HepG2 (cell line): ENCODE measurements at regions not wholly inside any gene's neighbourhood (a gene's known extent, or its start where the extent isn't known, plus 50 kb on each side); places are given as distances from the start of the nearest gene placed in this dataset.

Experiments
- ATAC-seq: fragments of 200-7000 bp; cut with Tn5 transposase; 3 replicates; pipeline ENCODE4 v1.9.1; 2020; ENCODE audit warnings: mild to moderate bottlenecking, moderate library complexity
- BruUV-seq: library from RNA; stranded (reverse); fragments of 400-500 nt; replicated peaks from 2 replicates; lab custom pipeline; 2021; lab: Mats Ljungman, UMichigan
- CTCF ChIA-PET: fragments of 300-600 bp; formaldehyde crosslinking; extraction: SDS; loops from one replicate; lab custom pipeline; 2021; ENCODE audit warnings: low total read pairs, inconsistent platforms, low intra/inter-chr PET ratio; lab: Yijun Ruan, JAX
- POLR2A ChIA-PET: fragments of 350-600 bp; sonication (Branson Sonifier 250); formaldehyde crosslinking; loops from one replicate; lab custom pipeline; 2020; ENCODE audit warnings: antibody characterized with exemption, inconsistent platforms; lab: Yijun Ruan, JAX
- DNase-seq: peaks from one replicate; pipeline ENCODE4 v3.0.0-alpha.2; 2015; ENCODE audit warnings: low spot score
- FAIRE-seq: peaks from 3 replicates; lab custom pipeline; 2011; peaks lifted over from hg19 to GRCh38; lab: Jason Lieb, UNC
- H2AFZ ChIP-seq: one replicate; pipeline ENCODE4 v1.6.1; 2011; ENCODE audit warnings: low read length, inconsistent platforms
- H3K27ac ChIP-seq: fragments of 300-600 bp; 3 replicates; pipeline ENCODE4 v1.8.0; 2011; ENCODE audit warnings: mixed run types, mild to moderate bottlenecking, mixed read lengths, low read length, inconsistent platforms; ENCODE audit not compliant: insufficient read depth; ENCODE audit errors: extremely low read length
- H3K27me3 ChIP-seq, 2 experiments: fragments of 200-600 bp in 1 of 2; 2 replicates in 1 of 2; 3 replicates in 1 of 2; pipeline versions ENCODE4 v1.6.0 to v1.8.0; 2011; ENCODE audit warnings: low read length in 2 of 2, mild to moderate bottlenecking in 2 of 2, moderate library complexity in 2 of 2, inconsistent platforms in 1 of 2; ENCODE audit not compliant: insufficient read depth in 2 of 2, control insufficient read depth in 1 of 2
- H3K36me3 ChIP-seq, 2 experiments: fragments of 200-600 bp in 1 of 2; replicated peaks in 1 of 2; 2 replicates in 1 of 2; 3 replicates in 1 of 2; pipeline versions ENCODE4 v1.5.1 to v1.8.0; 2011; ENCODE audit warnings: low read length in 2 of 2, inconsistent platforms in 1 of 2; ENCODE audit not compliant: insufficient read depth in 2 of 2, control insufficient read depth in 1 of 2
- H3K4me1 ChIP-seq: 2 replicates; pipeline ENCODE4 v1.5.1; 2012; ENCODE audit warnings: low read length, inconsistent platforms; ENCODE audit not compliant: insufficient read depth
- H3K4me2 ChIP-seq: 2 replicates; pipeline ENCODE4 v1.6.0; 2011; ENCODE audit warnings: low read depth, low read length, inconsistent platforms
- H3K4me3 ChIP-seq, 3 experiments: fragments of 200-600 bp in 1 of 3; sonication (generic), shearing (Covaris generic) in 1 of 3; replicated peaks in 1 of 3; 2 replicates each; pipeline ENCODE4 v1.5.1; 2011 to 2016; ENCODE audit warnings: low read length in 3 of 3, inconsistent platforms in 2 of 3, low read depth in 2 of 3, mild to moderate bottlenecking in 2 of 3, control low read depth in 1 of 3, mixed read lengths in 1 of 3; ENCODE audit not compliant: insufficient read depth in 1 of 3
- H3K79me2 ChIP-seq: one replicate; pipeline ENCODE4 v1.6.1; 2011; ENCODE audit warnings: low read length, inconsistent platforms; ENCODE audit not compliant: insufficient read depth
- H3K9ac ChIP-seq: 2 replicates; pipeline ENCODE4 v1.6.0; 2011; ENCODE audit warnings: mild to moderate bottlenecking, low read depth, low read length, inconsistent platforms; ENCODE audit not compliant: insufficient read depth
- H3K9me3 ChIP-seq: 2 replicates; pipeline ENCODE4 v1.5.1; 2012; ENCODE audit warnings: mild to moderate bottlenecking, low read length
- H4K20me1 ChIP-seq: 2 replicates; pipeline ENCODE4 v1.6.0; 2011; ENCODE audit warnings: inconsistent platforms, mild to moderate bottlenecking, low read length, moderate library complexity; ENCODE audit not compliant: insufficient read depth
- BCLAF1 ChIP-seq: fragments of 450-650 bp; IDR thresholded peaks from 2 replicates; pipeline ENCODE4 v1.6.1; 2017; ENCODE audit warnings: mild to moderate bottlenecking
- FLYWCH1 ChIP-seq: sonication (generic); formaldehyde crosslinking; IDR thresholded peaks from 2 replicates; pipeline ENCODE4 v1.8.1; 2023; ENCODE audit warnings: mild to moderate bottlenecking, missing genetic modification reagents
- FOSL2 ChIP-seq: sonication (generic); formaldehyde crosslinking; IDR thresholded peaks from 2 replicates; pipeline ENCODE4 v1.4.0; 2020; ENCODE audit warnings: missing genetic modification reagents
- FOXA3 ChIP-seq: IDR thresholded peaks from 2 replicates; pipeline ENCODE4 v1.6.1; 2016; ENCODE audit warnings: missing genetic modification reagents, missing compliant biosample characterization
- FOXK1 ChIP-seq: sonication (generic); formaldehyde crosslinking; IDR thresholded peaks from 2 replicates; pipeline ENCODE4 v1.4.0; 2020; ENCODE audit warnings: low read depth, missing genetic modification reagents, borderline replicate concordance
- MLLT10 ChIP-seq: sonication (generic); formaldehyde crosslinking; IDR thresholded peaks from 2 replicates; pipeline ENCODE4 v1.4.0; 2020; ENCODE audit warnings: missing genetic modification reagents
- SAP130 ChIP-seq: IDR thresholded peaks from 2 replicates; pipeline ENCODE4 v1.6.1; 2016; ENCODE audit warnings: low read depth
- SIN3B ChIP-seq: fragments of 150-350 bp; IDR thresholded peaks from 2 replicates; pipeline ENCODE4 v1.6.1; 2014; ENCODE audit warnings: low read length
- SMAD3 ChIP-seq: sonication (generic); formaldehyde crosslinking; IDR thresholded peaks from 2 replicates; pipeline ENCODE4 v1.4.0; 2020; ENCODE audit warnings: missing genetic modification reagents
- ZIK1 ChIP-seq: sonication (generic); formaldehyde crosslinking; IDR thresholded peaks from 2 replicates; pipeline ENCODE4 v1.5.0; 2020; ENCODE audit warnings: mild to moderate bottlenecking, low read depth, missing genetic modification reagents, borderline replicate concordance
- in situ Hi-C: cut with HindIII; loops from 2 replicates; pipeline ENCODE4 v1.10.0; 2017; ENCODE audit warnings: low pct_unique_long_range_greater_than_20kb; ENCODE audit not compliant: extremely low pct_ligation_motif_present
- intact Hi-C: fragments of 100-400 bp; cut with micrococcal nuclease; formaldehyde crosslinking; loops from one replicate; pipeline ENCODE4 v1.10.0; 2022; ENCODE audit not compliant: unreplicated experiment
- TF ChIP-seq, protein P1 (sequence below): sonication (generic); formaldehyde crosslinking; IDR thresholded peaks from 2 replicates; pipeline ENCODE4 v1.9.0; 2021; ENCODE audit warnings: mild to moderate bottlenecking, missing genetic modification reagents

DNA sequence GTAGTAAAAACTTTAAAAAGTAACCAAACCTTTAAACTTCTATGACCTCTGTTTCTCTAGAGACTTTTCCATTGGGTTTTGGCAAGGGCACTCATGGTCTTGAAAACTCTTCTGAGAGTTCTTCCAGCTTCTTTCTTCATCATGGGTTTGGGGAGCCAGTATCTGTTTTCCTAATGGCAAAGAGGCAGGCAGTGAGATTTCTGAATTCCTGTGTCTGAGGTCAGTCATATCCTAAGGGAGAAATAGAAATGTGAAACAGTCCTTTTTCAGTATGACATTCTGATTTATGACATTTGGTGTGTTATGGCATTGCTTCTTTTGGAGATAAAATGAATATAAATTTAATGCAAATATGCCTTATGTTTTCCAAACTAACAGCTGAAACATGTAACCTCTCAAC, 518.5 kb upstream of the MARCKS start:
- H3K9me3 ChIP-seq = no peaks in the 10 kb centered on the region
- H3K4me2 ChIP-seq = no peak overlapping the region
- POLR2A ChIA-PET = interaction anchor here (1.1 to 1.3 kb wide), 2 partner anchors 14 to 520 kb away, joined by 3 read pairs; no protein-coding TSS in a partner anchor
- CTCF ChIA-PET = no interaction called here
- ATAC-seq (no peak), DNase-seq (no peak)
- no peaks in the 10 kb centered on the region for H3K79me2 ChIP-seq
- no peaks in the 10 kb centered on the region for H3K36me3 ChIP-seq
- no peaks in the 10 kb centered on the region for H3K27me3 ChIP-seq
- H2AFZ ChIP-seq = no peak overlapping the region
- no TSS peak for BruUV-seq
- TF ChIP-seq, protein P1, sequence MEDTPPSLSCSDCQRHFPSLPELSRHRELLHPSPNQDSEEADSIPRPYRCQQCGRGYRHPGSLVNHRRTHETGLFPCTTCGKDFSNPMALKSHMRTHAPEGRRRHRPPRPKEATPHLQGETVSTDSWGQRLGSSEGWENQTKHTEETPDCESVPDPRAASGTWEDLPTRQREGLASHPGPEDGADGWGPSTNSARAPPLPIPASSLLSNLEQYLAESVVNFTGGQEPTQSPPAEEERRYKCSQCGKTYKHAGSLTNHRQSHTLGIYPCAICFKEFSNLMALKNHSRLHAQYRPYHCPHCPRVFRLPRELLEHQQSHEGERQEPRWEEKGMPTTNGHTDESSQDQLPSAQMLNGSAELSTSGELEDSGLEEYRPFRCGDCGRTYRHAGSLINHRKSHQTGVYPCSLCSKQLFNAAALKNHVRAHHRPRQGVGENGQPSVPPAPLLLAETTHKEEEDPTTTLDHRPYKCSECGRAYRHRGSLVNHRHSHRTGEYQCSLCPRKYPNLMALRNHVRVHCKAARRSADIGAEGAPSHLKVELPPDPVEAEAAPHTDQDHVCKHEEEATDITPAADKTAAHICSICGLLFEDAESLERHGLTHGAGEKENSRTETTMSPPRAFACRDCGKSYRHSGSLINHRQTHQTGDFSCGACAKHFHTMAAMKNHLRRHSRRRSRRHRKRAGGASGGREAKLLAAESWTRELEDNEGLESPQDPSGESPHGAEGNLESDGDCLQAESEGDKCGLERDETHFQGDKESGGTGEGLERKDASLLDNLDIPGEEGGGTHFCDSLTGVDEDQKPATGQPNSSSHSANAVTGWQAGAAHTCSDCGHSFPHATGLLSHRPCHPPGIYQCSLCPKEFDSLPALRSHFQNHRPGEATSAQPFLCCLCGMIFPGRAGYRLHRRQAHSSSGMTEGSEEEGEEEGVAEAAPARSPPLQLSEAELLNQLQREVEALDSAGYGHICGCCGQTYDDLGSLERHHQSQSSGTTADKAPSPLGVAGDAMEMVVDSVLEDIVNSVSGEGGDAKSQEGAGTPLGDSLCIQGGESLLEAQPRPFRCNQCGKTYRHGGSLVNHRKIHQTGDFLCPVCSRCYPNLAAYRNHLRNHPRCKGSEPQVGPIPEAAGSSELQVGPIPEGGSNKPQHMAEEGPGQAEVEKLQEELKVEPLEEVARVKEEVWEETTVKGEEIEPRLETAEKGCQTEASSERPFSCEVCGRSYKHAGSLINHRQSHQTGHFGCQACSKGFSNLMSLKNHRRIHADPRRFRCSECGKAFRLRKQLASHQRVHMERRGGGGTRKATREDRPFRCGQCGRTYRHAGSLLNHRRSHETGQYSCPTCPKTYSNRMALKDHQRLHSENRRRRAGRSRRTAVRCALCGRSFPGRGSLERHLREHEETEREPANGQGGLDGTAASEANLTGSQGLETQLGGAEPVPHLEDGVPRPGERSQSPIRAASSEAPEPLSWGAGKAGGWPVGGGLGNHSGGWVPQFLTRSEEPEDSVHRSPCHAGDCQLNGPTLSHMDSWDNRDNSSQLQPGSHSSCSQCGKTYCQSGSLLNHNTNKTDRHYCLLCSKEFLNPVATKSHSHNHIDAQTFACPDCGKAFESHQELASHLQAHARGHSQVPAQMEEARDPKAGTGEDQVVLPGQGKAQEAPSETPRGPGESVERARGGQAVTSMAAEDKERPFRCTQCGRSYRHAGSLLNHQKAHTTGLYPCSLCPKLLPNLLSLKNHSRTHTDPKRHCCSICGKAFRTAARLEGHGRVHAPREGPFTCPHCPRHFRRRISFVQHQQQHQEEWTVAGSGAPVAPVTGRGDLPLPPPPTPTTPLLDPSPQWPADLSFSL (CRISPR knock-in tag) = no peak
- TF ChIP-seq SIN3B (no peak), SAP130 (CRISPR knock-in tag) (no peak), BCLAF1 (no peak), FOXA3 (CRISPR knock-in tag) (no peak), ZIK1 (no peak), FOSL2 (no peak), SMAD3 (CRISPR knock-in tag) (no peak), MLLT10 (CRISPR knock-in tag) (no peak), FLYWCH1 (CRISPR knock-in tag) (no peak), FOXK1 (no peak)
- TF ChIP-seq, all 625 proteins: peak for 0
- intact Hi-C loops (no loop called here), in situ Hi-C loops (no loop called here)
- Histone ChIP-seq H4K20me1 (no peaks in the 10 kb centered on the region), H3K27ac (no peak overlapping the region), H3K4me1 (no peaks in the 10 kb centered on the region), H3K4me3 (no peak overlapping the region), H3K9ac (no peak overlapping the region)
- FAIRE-seq = no peak
